GM19035 (cell line): ENCODE measurements at regions not wholly inside any gene's neighbourhood (a gene's known extent, or its start where the extent isn't known, plus 50 kb on each side); places are given as distances from the start of the nearest gene placed in this dataset.
A peak's percentile ranks its signal among the peaks of the same experiment; 100 is the strongest.

ENCODE experiments used
- ATAC-seq: cut with Tn5 transposase; IDR thresholded peaks from one replicate; pipeline ENCODE4 v1.9.1; 2021; ENCODE audit not compliant: unreplicated experiment

DNA sequence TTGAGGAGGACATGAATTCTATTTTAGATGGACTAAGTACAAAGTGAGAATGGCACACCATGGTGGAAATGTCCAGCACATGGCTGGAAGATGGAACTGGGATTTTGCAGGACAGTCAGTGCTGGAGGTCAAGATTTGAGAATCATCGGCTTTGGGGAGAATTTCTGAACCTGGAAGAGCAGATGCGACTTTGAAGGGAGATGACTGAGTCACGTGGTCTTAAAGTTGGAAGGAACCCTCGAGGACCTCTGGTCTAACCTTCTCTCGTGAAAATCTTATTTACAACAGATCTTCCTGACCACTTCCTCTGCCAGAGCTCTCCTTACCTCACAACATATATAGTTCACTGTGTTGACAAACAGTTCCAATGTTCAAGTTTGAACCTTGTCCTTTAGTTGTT, 415.4 kb downstream of the ATP23 start:
- ATAC-seq = no peak

- ATAC-seq = no peak
These were observed 416.1 kb downstream of the ATP23 start for GRCh38 chr12:58357511-58357910.

DNA sequence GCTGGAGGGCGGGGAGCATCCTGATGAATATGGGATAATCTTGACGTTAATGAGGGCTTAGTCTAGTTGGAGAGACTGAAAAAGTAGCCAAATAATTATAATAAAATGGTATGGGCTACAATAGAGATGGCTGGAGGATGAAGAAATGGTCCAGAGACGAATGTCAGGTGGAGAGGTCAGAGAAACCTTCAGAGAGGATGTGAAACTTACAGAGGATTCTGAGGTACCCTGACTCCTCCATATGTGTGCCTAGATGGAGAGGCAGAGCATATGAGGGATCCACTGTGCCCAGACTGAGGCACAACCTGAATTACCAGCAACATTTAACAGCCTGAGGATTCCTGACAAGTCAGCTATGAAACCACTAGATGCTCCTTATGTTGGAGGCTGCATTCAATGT, 417.0 kb downstream of the ATP23 start:
- ATAC-seq = no peak

GRCh38 chr12:58359084-58359483, 417.7 kb downstream of the ATP23 start:
- ATAC-seq = no peak

DNA sequence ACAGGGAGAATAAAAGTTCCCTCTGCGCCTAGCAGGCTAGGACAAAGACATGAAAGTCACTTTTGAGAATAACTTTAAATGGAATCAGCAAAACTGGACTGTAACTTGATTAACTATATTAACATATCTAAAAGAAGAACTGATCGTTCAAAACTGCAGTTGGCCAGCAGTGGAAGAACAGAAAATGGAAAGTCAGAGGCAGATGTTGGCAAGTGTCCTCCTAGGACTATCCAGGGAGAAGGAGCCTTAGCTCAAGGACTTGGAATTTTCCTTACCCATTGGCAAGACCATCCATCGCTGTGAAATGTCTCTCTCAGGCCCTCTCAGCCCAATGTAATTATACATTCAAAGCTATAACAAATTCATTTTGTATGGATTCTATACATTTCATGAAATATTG, 419.7 kb downstream of the ATP23 start:
- ATAC-seq = no peak

GRCh38 chr12:58363971-58364370, 422.6 kb downstream of the ATP23 start:
- ATAC-seq = no peak

DNA sequence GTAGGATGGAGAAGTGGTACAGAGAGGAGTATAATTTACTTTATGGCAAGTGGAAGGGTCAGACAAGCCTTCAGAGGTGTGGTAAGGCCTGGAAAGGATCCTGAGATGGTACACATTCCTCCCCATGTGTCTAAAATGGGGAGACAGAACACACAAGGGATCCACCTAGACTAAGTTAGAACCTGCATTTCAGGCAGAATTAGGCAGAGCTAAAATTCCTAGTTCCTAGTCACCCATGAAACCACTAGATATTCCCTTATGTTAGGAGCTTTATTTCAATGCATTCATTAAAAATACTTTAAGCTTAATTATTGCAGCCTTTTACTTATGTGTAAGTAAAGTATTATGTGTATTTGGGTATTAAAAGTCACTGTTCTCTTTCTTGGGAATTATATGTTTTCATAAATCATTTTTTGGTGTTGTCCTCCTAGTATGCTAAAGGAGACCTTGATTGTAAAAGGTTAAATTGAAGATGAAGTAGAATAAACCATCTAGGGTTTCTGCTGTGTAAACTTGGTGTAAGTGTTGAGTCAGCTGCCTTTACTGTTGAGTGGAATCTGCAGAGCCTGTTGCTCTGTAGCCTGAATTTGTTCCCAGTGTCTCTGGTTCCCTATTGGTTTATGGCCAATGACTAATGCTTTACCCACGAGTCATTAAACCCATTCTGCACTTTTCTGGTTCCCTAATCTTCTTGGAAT, 423.2 kb downstream of the ATP23 start:
- ATAC-seq = no peak

DNA sequence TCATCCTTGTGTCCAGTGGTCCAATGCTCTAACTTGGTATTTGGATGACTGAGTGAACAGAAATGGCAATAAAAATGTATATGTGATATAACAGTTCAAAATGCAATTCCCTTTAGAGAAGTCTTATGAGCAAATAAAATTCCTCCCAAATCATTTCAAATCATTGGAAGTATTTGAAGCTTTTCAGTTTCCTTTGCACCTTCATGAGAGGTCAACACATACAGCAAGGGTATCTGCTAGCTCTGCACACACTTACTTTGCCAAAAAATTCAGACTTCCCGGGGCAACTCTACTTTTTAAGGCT, 423.7 kb downstream of the ATP23 start:
- no peak for ATAC-seq

DNA sequence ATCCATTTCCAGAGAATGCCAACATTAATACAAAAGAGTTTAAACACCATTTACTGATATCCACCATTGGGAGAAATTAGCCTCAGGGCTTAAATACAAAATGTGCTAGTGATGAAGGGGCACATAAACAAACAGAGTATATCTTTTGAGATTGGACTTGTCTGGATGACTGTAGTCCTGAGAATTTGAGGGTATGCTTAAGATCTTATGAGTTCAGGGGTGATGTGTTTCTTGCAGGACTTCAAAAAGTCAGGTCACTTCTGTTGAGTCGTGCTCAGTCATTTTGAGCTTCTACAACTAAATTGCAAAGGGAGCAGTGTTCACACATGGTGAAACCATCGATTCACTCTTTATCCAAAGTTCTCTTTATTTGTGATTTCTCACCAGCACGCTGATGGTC, 425.7 kb downstream of the ATP23 start:
- no peak for ATAC-seq

DNA sequence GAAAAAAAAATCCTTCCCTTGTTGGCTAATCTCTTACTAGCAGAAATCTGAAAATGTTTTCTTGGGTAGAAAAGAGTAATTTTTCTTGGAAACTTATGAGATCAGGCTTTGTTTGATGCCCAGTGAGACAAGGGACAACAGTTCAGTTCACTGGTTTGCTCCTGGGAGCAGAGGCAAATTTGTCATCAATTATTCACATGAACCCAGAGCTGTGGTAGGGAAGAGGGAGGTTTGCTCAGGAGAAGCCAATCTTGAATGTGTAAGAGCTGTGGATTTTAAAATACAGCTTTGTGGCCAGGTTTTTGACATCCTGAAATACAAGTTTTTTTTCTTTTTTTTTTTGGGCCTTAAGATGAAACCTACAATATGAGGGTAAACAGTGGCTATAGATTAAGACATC, 426.6 kb downstream of the ATP23 start:
- no peak for ATAC-seq

GRCh38 chr12:58369576-58369975, 428.2 kb downstream of the ATP23 start:
- no peak for ATAC-seq

- peak; percentile 99 for ATAC-seq
These were observed 430.9 kb downstream of the ATP23 start for GRCh38 chr12:58372298-58372697.

DNA sequence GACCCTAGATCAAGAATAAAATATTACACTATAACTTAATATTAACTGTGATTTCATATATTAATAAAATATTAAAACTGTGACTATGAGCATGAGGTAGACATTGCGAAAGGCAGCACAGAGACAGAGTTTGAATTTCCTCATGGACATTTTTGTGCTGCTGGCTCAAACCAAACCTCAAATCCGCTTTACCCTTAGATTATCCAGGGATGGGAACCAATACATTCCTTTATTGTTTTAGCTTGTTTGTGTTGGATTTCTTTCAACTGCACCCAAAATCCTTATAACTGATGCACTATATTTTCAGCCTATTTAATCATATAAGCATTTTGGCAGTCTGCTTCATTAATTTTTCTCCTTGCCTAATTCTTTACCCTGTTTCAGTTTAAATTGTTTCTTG, 436.7 kb downstream of the ATP23 start:
- no peak for ATAC-seq

- no peak for ATAC-seq
These were observed 440.2 kb downstream of the ATP23 start for GRCh38 chr12:58381546-58381945.

- no peak for ATAC-seq
These were observed 442.8 kb downstream of the ATP23 start for GRCh38 chr12:58384196-58384595.

DNA sequence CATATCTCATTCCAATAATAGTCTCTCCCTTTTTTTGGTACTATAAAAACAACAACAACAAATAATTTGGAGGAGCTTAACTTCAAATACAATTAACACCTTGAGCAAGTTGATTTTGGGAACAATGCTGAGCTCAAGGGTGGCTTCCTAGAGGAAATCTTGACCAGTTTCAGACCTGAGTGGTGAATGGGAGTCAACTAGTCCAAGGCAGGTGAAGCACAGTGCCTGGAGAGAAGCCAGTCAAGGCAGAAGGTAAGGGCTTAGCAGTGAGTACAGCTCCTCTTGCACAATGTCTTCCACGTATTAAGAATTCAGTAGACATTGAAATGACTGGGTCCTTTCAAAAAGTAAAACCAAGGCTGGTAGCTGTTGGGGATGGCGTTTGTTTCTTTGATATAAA, 444.8 kb downstream of the ATP23 start:
- ATAC-seq = no peak

GRCh38 chr12:58387199-58387598, 445.8 kb downstream of the ATP23 start:
- no peak for ATAC-seq

DNA sequence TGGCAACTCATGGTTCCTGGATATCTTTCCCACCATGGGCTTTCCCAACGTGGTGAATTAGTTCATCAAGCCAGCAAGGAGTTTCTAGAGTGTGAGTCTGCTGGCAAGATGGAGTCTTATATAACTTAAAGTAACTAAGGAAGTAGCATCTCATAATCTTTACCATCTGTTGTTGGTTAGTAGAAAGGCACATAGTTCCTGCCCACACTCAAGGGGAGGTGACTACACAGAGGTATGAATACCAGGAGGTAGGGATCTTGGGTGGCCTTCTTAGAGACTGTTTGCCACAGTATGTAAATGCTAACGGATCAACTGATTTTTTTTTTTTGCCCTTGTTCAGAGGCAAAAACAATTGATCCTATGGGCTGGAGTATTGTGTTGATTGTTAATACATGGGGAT, 446.9 kb downstream of the ATP23 start:
- ATAC-seq = no peak

GRCh38 chr12:58393152-58393551, 451.8 kb downstream of the ATP23 start:
- ATAC-seq = no peak

- no peak for ATAC-seq
These were observed 453.7 kb downstream of the ATP23 start for GRCh38 chr12:58395056-58395455.

DNA sequence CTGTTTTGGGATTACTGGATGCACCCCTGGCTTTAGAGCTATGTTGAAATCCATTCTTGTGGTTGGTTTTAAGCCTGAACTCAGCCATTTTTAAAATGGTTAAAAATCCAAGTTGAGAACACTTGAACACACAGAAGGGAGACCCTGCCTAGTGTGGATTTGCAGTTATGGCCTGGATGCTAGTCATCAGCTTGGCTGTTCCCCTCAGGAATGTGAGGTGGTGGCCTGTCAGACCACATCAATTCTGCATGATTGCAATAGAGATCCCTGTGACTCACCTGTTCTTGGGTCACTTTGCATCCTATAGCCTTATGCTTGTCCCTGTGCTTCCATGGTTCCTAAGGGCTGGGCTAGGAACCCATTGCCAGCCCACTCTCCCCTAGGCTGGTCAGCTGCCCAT, 454.1 kb downstream of the ATP23 start:
- ATAC-seq = no peak

DNA sequence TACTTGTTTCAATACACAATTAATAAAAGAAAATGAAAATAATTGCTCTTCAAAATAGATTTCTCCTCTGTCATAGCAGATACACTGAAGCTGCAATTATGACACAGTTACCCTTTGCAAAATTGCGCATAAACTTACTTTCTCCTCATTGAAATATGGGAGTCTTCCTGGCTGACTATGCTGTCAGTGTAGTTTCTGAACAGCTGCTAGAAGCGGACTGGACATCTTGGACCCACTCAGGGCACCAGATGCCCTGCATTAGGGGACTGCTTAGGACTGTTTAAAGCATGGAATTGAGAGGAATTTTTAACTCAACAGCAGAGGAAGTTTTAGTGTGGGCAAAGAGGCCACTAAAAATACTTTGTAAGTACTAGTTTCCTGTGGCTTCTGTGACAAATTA, 454.9 kb downstream of the ATP23 start:
- ATAC-seq = no peak

DNA sequence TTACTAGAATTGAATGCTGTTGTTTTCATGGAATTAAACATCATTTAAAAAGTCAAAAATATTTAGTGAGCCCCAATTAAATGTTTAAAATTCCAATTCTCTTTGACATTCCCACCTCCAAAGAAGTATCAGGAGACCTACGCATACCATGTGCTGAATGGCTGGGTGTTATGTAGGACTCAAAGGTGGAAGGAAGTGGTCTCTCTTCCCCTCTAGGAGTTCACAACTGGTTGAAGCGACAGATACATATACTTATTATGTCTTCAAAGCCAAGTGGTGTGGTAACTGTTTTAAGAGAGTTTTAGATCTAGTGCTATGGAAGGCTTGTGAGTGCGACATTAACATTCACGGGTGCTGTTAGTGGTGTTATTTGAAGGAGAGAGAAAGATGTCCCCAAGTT, 464.0 kb downstream of the ATP23 start:
- no peak for ATAC-seq

DNA sequence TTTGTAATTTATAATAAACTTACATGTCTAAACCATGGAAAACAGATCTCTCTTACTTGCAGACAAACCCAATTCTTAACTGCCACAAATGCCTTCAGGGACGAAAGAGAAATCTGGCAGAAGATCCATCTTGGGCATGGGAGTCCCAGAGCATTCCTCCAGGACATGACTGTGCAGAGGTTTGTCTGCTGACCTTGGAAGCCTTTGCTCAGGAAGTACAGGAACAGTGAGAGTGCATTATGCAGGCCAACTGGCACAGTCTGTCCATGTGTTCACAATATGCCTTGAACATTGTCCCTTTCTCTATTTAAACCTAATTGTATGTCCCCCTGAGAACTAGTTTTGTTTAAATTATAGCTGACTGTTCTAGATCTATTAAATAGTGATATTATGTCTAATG, 467.1 kb downstream of the ATP23 start:
- ATAC-seq = no peak
